ENCODE measurements at regions not wholly inside any gene's neighbourhood (a gene's known extent, or its start where the extent isn't known, plus 50 kb on each side); places are given as distances from the start of the nearest gene placed in this dataset.
"Not testable (repeated sequence)": the region's sequence is repeated elsewhere in the genome, so short reads cannot be mapped to it uniquely, and the experiment has no call there.

- H3K4me3 ChIP-seq (ENCODE audit: low read depth, low read length), result no peak overlapping the region
- peak; percentile 69 for DNase-seq (ENCODE audit: low read depth)
These were observed 91.5 kb upstream of the PRB2 start for GRCh38 chr12:11486623-11487444.

GRCh38 chr12:11496157-11496851, 100.9 kb upstream of the PRB2 start:
- no peak for TF ChIP-seq CTCF (IDR thresholded peaks at IDR 0.05; ENCODE audit: control insufficient read depth, extremely low read depth, insufficient read depth)
- no peak for DNase-seq (ENCODE audit: low read depth)
- H3K4me3 ChIP-seq (ENCODE audit: low read depth, low read length), result no peak overlapping the region

More at GRCh38 chr12:11486623-11487444, 91.5 kb upstream of the PRB2 start:
- TF ChIP-seq CTCF (IDR thresholded peaks at IDR 0.05; ENCODE audit: control insufficient read depth, extremely low read depth, insufficient read depth), result peak; percentile 95

DNA sequence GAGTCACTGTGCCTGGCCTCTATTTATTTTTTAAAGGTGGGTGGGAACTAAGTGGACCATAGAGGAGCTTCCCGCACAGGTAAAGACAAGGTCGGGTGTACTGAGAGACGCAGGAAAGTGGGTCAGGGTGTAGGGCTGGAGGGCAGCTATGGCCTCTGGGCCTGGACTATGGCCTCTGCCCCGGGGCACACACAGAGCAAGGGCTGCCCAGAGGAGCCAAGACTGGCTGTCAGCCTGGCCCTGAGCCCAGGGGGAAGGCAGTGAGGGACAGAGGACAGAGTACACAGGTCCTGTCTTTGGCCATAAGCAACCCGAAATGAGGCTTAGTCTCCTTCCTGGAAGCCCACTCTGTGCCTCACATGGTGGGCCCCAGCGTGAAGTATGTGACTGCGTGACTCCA, 102.1 kb upstream of the PRB2 start:
- H3K4me3 ChIP-seq (ENCODE audit: low read depth, low read length), result no peak overlapping the region
- TF ChIP-seq CTCF (IDR thresholded peaks at IDR 0.05; ENCODE audit: control insufficient read depth, extremely low read depth, insufficient read depth), result no peak
- no peak for DNase-seq (ENCODE audit: low read depth)

- no peak overlapping the region for H3K4me3 ChIP-seq (ENCODE audit: low read depth, low read length)
- no peak for TF ChIP-seq CTCF (IDR thresholded peaks at IDR 0.05; ENCODE audit: control insufficient read depth, extremely low read depth, insufficient read depth)
- DNase-seq (ENCODE audit: low read depth), result no peak
These were observed 102.6 kb upstream of the PRB2 start for GRCh38 chr12:11497995-11498394.

DNA sequence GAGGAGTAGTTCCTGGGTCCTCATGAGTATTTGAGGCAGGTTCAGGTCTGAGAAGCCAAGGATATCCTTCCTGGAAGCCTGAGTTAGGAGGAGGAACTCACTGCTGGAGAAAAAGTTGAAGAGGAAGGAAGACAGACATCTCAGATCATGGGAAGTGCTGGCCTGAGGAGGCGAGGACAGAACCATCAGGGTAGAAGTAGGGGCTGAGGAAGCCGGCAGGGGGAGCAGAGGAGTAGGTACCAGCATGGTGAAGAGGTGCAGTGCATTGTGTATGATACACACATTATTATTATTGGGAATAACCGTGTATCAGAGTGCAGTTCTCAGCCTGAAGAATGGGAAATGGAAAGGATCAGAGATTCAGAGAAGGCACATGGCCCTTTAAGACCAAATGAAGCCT, 103.2 kb upstream of the PRB2 start:
- H3K4me3 ChIP-seq (ENCODE audit: low read depth, low read length); DNase-seq (ENCODE audit: low read depth): not testable (repeated sequence)
- TF ChIP-seq CTCF (IDR thresholded peaks at IDR 0.05; ENCODE audit: control insufficient read depth, extremely low read depth, insufficient read depth), result peak; percentile 17; the same call in 1 of the 2 replicates

- no peak overlapping the region for H3K4me3 ChIP-seq (ENCODE audit: low read depth, low read length)
- no peak for TF ChIP-seq CTCF (IDR thresholded peaks at IDR 0.05; ENCODE audit: control insufficient read depth, extremely low read depth, insufficient read depth)
- no peak for DNase-seq (ENCODE audit: low read depth)
These were observed 104.4 kb upstream of the PRB2 start for GRCh38 chr12:11499806-11500187.
